GM18511 (cell line): ENCODE measurements at regions not wholly inside any gene's neighbourhood (a gene's known extent, or its start where the extent isn't known, plus 50 kb on each side); places are given as distances from the start of the nearest gene placed in this dataset.

ENCODE experiments used
- ATAC-seq: cut with Tn5 transposase; IDR thresholded peaks from one replicate; pipeline ENCODE4 v1.9.1; 2021; ENCODE audit warnings: mild to moderate bottlenecking, moderate library complexity; ENCODE audit not compliant: unreplicated experiment

DNA sequence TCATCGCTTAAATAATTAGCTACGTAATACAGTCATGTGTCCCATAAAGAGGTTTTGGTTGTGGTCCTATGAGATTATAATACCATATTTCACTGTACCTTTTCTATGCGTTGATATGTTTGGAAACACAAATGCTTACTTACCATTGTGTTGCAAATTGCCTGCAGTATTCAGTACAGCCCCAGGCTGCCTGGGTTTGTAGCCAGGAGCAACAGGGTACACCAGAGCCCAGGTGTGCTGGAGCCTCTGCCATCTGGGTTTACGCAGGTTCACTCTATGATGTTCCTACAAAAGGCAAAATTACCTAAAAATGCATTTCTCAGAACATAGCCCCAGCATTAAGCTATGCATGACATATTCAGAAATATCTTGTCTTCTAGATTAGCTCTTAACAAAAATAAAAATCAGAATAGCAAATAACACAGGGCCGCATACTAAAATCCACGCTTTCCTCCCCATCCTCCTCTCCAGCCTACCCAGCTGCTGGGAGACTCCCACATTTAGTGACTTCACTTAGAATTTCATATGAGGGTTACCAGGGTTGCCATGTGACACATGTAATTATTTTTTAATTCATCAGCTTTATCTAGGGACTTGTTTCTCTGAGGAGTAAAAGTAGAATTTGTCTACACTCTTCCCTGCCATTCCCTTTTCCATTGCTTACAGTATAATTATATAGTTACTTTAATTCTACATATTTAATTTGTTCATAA is 559.0 kb upstream of the ADARB2 start:
- no peak for ATAC-seq

DNA sequence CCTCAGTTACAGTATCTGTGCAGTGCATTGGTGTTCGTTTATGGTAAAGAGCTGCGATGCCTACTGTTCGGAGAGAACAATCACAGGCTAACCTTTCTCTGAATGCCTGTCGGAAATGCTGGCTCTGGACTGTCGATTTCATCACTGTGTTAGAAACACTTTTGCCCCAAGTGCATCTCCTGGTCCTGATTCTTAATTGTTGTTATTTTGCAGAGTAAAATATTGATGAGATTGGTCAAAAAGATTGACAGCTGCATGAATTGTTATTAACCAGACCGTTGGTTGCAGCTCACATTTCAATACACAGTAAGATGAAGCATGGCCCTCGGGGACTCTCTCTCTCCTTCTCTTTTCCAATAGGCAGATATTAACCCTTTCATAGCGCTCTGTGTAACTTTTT is 557.4 kb upstream of the ADARB2 start:
- ATAC-seq, result no peak

DNA sequence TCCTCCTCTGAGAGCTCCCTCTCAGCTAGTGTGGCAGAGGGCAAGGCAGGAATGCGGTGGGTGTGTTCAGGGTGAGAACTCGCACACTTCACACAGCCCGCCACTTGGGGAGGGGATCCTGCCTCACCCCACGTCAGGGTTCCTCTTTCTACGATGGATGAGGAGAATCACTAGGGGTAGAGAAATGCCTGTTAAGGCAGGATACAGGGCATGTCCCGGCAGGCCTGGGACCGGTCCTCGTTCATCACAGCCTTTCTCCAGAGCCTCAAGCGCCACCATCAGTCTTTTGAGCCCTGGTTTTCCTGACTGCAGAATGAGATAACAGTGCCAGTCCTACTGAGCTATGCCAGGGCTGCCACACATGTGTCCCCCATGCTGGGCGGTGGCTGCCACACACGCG is 546.7 kb upstream of the ADARB2 start:
- no peak for ATAC-seq

DNA sequence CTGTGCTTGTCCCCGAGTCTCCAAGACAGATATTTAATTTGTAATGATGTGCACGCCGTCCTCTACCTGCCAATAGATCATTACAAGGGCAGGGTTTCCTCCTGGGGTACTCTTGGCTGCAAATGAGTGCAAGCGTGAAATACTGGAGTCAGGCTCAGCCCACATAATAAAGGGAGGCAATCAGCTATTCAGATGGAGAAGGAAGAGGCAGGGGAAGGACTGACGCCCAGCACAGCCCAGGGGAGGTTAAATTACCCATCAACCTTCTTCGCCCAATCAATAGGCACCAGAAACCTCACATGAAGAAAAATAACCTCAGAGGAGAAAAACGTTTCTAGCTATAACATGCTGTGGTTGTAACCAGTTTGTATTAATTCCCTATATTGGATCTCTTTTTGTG is 544.9 kb upstream of the ADARB2 start:
- ATAC-seq, result no peak

DNA sequence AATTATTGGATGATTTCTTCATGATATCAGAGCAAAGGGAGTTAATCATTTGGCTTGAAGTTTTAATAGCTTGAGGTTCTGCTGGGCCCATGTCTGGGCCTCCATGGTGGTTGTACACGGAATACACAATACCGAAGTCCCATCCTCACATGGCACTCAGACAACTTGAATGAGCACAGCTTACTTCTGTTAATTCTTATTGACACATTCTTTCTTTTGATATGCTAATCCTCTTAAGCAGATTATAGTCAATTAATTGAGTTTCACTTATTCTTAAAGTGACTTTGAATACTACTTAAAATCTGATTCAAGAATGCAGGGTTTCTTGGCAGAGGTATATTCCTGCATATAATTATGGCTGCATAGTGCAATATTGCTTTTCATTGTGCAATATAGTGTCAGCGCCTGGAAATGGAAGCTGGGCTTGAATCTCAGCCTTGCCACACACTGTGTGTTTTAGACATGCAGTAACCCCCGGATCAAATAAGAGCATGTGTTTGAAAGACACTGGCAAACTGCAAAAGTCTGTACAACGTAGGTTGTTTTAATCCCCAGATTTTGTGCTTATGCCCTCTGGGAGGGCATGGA is 543.5 kb upstream of the ADARB2 start:
- ATAC-seq, result no peak

DNA sequence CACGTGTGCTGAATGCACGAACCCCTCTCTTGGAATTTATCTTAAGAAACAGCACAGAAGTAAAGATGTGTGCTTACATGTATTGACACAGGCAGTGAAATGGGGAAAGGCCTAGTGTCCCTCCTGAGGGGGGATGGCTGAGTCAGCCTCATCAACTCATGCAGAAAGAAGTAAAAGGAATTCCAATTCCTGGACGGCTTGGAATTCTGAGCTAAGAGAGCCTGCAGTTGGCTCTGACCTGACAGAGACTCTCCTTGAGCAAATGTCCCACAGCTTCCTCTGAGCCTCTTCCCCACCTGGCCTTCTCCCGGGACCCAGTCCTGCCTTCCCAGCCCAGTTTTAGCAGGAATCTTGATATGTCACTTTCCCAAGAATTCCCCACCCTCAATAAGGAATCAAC is 542.4 kb upstream of the ADARB2 start:
- no peak for ATAC-seq

DNA sequence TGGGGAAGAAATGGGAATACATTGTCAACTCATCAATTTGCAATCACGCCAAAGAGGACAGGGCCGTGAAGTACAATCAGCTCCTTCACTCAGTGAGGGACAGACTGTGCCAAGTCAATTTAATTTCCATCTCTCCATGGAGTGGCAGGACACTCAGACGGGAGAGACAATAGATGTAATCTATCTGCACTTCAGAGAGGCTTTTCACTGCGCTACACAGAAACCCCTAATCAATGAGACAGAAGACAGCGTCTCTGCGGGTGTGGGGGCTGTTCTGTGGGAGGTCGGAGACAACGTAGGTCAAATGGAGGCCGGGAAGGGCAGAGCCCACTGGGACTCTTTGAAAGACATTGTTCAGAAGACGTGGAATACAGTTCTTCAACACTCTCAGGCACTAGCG is 541.0 kb upstream of the ADARB2 start:
- ATAC-seq, result no peak

DNA sequence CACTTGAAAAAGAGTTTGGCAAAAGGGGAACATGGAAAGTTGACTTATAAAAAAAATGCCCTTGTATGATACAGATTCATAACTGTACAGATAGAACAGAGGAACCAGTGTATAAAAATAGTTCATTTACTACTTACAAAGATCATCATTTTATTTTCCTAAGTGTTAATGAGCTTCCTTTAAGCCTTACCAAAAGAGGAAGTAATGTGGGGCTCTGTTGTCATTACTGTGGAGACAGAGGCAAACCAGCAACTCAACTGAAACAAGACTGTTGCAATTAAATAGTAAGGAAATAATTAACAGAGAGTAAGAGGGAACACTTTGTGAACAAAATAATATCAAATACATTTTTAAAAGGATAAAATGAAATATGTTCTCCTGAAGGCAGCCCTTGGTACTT is 526.2 kb upstream of the ADARB2 start:
- ATAC-seq, result no peak

DNA sequence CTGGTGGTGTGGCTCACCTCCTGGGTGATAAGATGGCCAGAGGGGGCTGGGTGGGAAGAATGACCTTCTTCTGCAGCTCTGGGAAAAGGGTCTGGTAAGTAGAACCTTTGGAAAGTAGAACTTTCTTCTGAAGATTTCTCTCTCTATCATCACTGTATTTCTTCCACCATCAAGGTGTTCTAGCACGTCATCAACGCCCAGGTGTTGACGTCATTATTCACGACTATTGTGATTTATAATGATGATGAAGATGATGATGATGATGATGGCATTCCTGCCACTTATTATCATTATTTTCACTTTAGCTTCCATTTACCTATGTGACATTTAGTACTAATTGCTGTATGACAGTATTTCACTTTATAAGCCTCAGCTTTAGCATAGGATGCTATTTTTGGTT is 525.6 kb upstream of the ADARB2 start:
- ATAC-seq, result no peak

DNA sequence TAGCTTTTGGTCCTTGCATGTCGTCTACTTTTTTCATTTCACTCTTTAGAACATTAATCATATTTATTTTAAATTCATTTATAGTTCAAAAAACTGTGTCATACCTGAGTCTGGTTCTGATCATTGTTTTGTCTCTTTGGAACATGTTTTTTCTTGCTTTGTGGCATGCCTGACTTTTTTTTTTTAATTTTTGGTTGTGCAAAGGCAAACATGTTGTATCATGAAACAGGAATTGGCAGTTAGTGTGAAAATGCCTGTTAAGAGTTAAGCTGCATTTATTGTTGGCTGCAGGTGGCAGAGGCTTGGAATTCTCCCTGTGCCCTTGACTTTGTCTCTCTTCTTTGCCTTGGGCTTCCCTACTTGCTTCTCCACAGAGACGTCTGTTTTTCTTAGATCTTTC is 525.0 kb upstream of the ADARB2 start:
- ATAC-seq, result no peak

DNA sequence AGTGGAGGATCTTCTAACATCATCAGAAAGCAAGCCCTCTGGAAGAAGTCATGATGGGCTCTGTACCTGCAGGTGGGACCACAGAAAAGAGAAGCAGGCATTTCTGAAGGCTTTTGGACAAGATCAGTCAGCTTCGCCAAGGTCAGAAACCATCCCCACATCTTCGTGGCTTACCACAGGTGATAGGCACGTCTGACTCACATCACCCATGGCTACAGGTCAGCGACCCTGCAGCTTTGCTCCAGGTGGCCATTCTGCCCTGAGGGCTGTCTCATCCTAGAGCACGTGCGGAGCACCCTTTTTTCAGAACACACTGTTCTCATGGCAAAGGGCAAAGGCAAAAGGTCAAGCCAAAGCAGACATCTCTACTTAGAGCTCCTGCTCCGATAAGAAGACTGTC is 518.9 kb upstream of the ADARB2 start:
- ATAC-seq, result no peak

DNA sequence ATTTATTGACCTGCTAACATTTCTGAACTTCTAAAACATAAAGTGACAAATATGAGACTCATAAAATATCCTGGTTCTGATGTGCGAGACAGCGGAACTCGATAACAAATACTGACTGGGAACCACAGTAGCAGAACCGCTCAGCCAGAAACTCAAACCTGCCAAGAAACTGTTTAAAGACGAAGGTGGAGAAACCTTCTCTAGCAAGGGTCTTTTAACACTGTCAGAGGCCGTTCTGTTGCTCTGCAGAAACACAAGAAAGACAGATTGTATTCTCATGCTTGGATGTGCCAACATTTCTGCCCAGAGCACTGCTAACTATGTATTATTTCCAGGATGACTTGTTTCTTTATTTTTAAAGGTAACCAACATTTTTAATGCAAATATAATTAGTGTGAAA is 514.8 kb upstream of the ADARB2 start:
- no peak for ATAC-seq

DNA sequence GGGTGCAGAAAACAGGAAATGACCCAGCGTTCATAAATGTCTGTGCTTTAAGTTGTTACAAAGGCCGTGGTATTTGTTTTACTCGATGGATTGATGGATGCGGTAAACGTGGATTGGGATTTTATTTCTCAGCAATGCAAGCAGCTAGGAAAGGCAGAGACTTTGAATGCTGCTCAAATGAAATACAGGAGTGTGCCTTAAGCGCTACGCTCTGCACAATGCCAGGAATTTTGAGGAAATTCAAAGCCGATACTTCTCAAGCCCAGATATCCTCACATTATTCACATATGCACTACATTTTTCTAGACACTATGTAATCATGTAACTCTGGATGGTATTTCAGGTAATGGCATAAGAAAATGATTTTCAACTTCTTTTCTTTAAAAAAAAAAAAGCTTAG is 514.3 kb upstream of the ADARB2 start:
- no peak for ATAC-seq

DNA sequence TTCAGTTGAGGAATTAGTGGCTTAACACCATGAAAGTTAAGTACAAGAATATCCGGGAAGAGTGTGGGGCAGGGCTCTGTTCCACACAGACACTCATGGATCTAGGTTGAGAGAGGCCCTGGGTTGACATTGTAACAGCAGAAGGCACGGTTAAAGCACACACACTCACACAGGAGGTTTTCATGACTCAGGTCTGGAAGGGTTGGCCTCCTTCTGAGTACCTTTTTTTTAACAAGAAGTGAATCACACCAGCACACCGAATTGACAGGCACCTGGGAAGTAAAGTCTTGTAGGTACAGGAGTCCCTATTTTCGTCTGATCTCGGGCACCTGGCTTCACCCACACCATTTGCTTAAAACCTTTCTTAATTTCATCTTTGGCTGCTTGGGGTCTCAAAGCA is 509.4 kb upstream of the ADARB2 start:
- ATAC-seq, result no peak

DNA sequence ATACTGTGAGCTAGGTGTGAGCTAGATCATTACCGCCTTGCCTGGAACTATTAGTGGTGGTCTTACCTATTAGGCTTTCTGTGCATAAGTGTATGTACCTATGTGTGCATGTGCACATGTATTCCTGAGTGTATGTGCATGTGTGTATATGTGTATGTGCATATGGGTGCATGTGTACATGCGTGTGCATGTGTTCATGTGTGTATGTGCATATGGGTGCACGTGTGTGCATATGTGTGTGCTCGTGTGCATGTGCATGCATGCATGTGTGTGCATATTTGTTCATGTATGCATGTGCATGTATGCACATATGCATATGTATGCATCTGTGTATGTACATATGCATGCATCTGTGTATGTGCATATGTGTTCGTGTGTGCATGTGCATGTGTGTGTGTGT is 508.3 kb upstream of the ADARB2 start:
- no peak for ATAC-seq

DNA sequence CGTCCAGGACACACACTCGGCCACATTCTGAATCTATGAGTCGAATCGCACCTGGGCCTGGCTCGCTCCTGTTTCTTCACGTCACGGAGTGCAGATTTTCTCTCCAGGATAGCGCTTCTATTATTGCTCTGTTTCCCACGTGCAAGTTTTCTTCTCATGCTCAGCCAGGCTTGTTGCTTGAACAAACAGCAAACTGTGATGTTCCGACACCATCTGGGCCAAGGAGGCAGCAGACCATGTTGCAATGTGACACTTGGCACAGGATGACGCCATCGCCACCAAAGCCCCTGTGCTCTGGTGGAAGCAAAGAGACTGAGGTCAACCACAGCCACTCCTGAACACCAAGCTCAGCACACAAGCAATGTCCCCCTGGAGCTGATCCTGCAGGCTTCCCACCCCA is 507.1 kb upstream of the ADARB2 start:
- no peak for ATAC-seq

DNA sequence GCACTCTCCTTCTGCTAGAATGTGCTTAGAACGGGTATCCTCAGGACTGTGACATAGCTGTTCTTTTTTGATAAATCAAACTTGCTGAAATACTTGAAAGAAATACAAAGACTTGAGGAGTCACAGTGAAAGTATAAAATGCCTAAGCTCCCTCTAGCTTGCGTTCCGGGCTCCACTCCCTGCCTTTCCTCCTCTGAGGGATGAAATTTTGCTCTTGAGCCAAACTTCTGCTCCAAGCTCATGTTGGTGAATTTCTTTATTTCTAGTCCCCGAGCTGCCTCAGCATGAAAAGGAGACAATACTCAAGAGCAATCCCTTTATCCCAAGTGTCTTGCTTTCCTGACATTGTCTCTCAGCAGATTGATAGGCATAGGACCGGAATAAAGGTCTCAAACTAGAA is 499.6 kb upstream of the ADARB2 start:
- ATAC-seq, result no peak

DNA sequence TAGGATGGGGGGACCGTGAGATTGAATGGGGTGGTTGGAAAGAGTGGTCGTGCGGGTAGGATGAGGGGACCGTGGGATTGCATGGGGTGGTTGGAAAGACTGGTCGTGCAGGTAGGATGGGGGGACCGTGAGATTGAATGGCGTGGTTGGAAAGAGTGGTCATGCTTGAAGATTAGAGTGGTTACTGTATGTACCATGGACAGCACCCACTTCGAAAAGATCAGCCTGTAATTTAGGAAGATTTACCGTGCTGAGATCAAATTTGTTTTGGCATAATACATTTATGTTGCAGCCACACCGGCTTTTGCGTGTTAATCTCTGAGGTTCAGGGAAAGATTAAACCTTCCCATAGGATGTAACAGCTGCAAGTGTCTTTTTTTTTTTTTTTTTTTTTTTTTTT is 495.2 kb upstream of the ADARB2 start:
- no peak for ATAC-seq

DNA sequence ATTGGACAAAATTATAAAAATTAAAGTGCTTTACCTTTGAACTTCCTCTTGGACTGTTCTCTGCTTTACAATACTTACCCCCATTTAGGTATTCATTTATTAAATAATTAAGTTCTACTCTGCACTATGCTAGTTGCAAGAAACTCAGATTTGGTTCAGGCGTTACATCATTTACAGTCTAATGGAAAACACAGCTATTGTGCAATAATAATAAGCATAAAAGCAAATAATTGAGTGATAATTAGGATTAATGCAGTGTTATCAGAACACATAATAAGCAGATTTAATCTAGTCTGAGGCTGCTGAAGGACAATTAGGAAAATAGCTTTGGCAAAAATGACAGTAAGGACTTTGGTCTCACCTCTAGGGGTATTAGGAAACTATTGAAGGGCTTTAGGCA is 493.2 kb upstream of the ADARB2 start:
- ATAC-seq, result no peak

DNA sequence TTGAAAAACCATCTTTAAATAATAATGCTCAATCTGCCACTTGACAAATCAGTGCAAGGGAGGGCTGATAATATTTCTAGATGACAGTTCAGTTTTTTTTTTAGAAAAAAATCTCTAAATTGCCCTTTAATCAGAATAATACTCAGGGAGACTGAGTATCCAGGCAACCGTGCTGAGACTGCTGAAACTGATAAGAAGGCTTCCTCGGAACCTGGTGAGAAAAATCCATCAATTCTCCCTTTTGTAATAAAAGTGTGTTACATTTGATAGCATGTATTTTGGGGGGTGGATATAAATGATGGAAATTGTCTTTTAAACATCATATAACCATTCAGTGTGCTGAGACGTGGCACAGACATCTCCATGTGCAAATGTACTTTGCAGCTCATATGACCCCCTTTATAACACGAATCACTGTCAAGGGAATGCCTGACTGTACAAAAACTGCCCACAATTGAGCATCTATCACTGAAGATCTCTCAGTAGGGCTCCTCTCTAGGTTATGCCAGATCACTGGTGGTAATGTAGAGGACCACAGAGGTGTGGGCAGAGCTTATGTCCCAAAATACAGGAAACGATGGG is 491.1 kb upstream of the ADARB2 start:
- no peak for ATAC-seq

DNA sequence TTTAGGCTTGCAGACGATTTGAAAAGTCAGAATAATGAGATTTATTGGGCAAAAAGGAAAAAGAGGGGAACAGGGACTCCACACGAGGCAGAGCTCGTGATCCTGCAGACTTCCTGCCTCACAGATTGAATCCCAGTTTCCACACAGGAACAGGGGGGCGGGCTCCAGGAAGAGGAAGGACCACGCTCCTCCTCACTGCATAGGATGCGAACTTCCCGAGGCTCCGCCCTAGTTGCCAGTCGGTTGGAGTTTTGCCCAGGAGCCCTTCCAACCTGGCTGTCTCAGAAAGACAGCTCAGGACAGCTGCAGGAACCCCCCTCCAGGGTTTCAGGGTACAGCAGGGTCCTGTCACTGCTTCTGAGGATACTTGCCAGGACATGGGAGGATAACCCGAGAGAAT is 488.3 kb upstream of the ADARB2 start:
- ATAC-seq, result no peak

DNA sequence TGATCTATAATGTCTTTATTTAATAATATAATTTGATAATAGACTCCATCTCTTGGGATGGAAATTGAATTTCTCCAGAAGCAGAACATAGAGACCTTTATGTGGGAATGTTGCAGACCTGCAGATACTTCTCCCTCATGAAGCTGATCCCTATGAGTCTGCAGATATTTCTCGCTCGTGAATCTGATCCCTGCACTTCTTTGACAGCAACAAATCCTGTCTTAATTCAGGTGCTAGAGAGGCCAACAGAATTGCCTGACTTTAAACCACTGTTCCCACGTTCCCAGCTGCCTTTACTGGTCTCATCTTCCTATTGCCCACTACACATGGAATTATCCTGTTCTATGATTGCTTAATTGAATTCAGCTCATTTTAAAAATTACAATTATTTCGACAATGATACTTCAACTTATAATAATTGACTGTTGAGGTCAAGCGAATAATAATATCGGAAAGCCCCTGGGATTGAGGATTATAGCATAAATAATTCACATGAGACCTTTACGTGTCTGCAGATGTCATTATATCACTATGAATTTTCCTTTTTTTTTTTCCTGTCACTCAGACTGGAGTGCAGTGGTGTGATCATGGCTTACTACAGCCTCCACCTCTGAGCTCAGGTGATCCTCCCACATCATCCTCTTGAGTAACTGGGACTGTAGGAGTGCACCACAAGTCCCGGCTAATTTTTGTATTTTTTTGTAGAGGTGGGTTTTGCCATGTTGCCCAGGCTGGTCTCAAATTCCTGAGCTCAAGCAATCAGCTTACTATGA is 486.4 kb upstream of the ADARB2 start:
- ATAC-seq, result no peak
